ENCODE measurements at regions not wholly inside any gene's neighbourhood (a gene's known extent, or its start where the extent isn't known, plus 50 kb on each side); places are given as distances from the start of the nearest gene placed in this dataset.

DNA sequence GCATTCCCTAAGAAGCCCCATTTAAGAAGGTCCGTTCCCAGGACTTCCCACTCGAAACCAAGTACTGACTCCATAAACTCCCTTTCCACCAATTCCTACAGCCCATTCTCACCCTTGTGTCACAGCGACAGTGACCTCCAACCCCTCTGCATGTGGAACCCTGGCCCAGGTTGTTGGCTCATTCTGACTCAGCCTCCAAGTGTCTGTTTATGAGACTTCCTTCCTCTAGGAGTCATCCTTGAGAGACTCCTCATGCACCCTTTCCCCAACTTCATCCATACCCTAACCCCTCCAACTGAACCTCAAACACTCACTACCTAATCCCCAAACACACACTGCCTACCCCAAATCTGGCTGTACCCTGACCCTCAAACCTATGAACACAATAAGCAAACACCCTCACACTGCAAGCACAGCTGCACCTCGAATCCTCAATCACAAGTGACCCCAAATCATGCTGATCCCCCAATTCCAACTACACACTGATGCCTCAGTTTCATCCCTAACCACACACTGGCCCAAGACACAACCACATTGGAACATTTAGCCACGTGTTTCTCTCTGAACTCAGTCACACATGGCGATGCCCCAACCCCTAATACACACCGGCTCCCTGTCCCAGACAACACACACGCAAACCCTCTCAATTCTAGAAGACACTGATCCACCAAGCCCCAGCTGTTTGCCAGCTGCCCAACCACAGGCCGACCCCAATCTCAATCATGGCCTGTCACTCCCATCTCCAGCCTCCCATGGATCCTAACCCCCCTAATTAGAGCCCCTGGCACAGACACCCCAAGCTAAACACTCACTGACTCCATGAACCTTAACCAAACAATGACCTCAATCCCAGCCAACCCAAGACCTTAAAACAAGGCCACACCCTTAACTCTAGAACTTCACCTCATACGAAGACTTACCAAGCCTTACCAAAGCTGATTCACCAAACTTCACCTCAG, 219.6 kb downstream of the CYP26B1 start:
- POLR2A ChIA-PET = no interaction called here
- intact Hi-C loops (cut with micrococcal nuclease) = loop anchor here (10.0 kb wide), 1 partner anchor 927 kb away; no protein-coding TSS in a partner anchor
- ATAC-seq (ENCODE audit: low read depth) (no peak), DNase-seq (no peak)
- CTCF ChIA-PET = interaction anchor here (1.7 kb wide), 1 partner anchor 222 kb away, joined by 3 read pairs; no protein-coding TSS in a partner anchor
- H3K27ac Mint-ChIP-seq = no peak overlapping the region
- H3K27me3 Mint-ChIP-seq = no peaks in the 10 kb centered on the region
- H3K4me3 Mint-ChIP-seq = no peak overlapping the region
- H3K9me3 Mint-ChIP-seq = no peaks in the 10 kb centered on the region
- TF ChIP-seq, protein P1, sequence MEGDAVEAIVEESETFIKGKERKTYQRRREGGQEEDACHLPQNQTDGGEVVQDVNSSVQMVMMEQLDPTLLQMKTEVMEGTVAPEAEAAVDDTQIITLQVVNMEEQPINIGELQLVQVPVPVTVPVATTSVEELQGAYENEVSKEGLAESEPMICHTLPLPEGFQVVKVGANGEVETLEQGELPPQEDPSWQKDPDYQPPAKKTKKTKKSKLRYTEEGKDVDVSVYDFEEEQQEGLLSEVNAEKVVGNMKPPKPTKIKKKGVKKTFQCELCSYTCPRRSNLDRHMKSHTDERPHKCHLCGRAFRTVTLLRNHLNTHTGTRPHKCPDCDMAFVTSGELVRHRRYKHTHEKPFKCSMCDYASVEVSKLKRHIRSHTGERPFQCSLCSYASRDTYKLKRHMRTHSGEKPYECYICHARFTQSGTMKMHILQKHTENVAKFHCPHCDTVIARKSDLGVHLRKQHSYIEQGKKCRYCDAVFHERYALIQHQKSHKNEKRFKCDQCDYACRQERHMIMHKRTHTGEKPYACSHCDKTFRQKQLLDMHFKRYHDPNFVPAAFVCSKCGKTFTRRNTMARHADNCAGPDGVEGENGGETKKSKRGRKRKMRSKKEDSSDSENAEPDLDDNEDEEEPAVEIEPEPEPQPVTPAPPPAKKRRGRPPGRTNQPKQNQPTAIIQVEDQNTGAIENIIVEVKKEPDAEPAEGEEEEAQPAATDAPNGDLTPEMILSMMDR (IDR thresholded peaks at IDR 0.05) = no peak
- no peaks in the 10 kb centered on the region for H3K4me1 Mint-ChIP-seq
- no peaks in the 10 kb centered on the region for H3K36me3 Mint-ChIP-seq (ENCODE audit: low read depth)

DNA sequence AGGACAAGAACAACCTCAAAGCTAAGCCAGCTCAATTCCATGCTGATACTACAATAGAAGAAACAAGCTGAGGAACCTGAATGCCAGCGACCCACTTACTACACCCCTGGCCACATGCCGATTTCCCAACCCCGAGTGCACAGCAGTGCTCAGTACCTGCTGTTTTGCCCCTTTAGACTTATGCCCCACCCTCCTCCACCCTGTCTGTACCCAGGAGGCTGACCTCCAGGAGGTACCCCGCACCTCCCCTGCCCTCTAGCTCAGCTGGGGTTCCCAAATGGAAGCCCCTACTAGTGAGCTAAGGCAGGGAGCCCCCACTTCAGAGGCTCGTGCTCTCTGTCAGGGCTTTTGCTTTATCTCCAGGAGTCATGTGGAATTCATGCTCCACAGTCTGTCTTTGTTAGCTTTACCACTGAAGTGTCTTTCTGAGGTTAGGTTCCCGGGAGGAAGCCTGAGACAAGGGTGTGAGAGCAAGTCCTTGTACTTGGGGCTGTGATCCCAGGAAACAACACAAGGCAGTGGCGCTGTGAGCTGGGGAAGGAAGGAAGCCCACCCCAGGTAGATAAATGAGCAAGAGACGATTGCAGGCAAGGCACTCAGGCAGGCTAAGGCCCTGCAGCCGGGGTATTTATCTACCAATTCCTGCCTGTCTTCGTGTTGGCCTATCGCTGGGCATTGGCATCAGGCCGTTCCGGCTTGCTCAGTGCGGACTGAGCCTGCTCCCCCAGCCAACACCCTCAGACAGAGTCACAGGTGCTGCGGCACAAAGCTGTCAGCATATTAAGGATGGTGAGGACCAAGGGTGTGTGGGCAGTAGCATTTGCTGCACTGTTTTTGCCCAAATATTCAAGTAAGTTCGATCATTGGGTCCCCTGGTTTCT, 220.5 kb downstream of the CYP26B1 start:
- TF ChIP-seq, protein P1 (IDR thresholded peaks at IDR 0.05) = no peak
- DNase-seq (no peak), ATAC-seq (ENCODE audit: low read depth) (no peak)
- Mint-ChIP-seq H3K4me1 (no peaks in the 10 kb centered on the region), H3K4me3 (no peak overlapping the region), H3K36me3 (ENCODE audit: low read depth) (no peaks in the 10 kb centered on the region), H3K27ac (no peak overlapping the region), H3K27me3 (no peaks in the 10 kb centered on the region), H3K9me3 (no peaks in the 10 kb centered on the region)
- intact Hi-C loops (cut with micrococcal nuclease) = loop anchor here (10.0 kb wide), 1 partner anchor 928 kb away; no protein-coding TSS in a partner anchor
- CTCF ChIA-PET = interaction anchor here (1.6 to 1.7 kb wide), 2 partner anchors 223 to 653 kb away, joined by 3 to 4 read pairs; no protein-coding TSS in a partner anchor
- POLR2A ChIA-PET = no interaction called here

DNA sequence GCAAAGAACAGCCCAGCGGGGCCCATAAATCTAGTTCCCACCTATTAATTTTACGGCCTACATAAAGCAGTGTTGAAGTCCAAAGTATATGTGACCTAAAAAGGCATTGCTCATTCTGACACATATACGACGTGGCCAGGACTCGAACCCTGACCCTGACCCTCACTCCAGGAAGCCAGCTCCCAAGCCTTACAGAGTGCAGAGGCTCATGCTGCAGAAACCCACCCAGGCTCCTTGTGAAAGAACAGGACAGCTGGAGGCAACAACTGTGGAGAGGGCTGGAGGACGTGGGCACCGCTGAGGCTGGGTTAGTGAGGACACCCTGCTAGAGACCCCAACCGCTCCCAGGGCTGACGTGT, 221.6 kb downstream of the CYP26B1 start:
- Mint-ChIP-seq H3K36me3 (ENCODE audit: low read depth) (no peaks in the 10 kb centered on the region), H3K4me3 (no peak overlapping the region), H3K27me3 (no peaks in the 10 kb centered on the region), H3K9me3 (no peaks in the 10 kb centered on the region), H3K27ac (no peak overlapping the region), H3K4me1 (no peaks in the 10 kb centered on the region)
- TF ChIP-seq, protein P1 (IDR thresholded peaks at IDR 0.05) = no peak
- DNase-seq (no peak), ATAC-seq (ENCODE audit: low read depth) (no peak)
- ChIA-PET CTCF (interaction anchor here (1.0 to 1.7 kb wide), 4 partner anchors 224 to 654 kb away, joined by 3 to 4 read pairs (median 4); no protein-coding TSS in a partner anchor), POLR2A (no interaction called here)
- intact Hi-C loops (cut with micrococcal nuclease) = loop anchor here (10.0 kb wide), 1 partner anchor 929 kb away; no protein-coding TSS in a partner anchor

DNA sequence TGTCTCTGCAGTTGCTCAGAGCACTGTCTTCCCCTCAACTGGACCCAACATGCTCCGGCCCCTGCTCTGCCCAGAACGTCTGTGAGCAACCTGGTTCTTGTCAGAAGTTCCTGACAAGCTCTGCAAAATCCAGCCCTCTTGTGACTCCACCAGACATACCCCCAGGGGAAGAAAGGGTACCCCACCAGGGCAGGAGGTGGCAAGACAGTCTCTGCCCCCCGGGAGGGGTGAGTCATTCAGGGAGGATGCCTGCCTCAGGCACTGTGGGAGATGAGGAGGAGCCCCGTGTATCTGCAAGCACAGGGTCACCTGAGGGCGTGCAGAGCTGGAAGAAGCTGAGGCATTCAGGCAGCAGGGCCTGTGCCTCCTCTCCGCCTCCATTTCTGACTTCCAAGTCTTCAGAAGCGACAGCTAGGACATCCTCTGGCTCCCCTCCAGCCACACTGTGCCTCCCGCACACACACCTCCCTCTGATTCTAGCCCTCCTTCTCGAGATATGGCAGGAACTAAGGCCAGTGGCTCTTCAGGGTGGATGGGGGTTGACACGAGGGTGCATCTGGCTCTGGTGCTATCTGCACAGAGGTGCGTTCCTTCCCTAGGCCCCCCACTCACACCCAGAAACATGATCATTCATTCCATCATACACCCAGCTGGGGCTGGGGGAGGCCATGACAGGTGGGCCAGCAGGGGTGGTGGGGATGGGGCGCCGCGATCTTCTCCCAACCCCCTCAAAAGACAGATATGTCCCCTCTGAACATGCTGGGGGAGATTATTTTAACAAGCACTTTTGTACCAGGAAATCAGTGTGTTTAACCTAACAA, 222.2 kb downstream of the CYP26B1 start:
- TF ChIP-seq, protein P1 (IDR thresholded peaks at IDR 0.05) = no peak
- H3K36me3 Mint-ChIP-seq (ENCODE audit: low read depth) = no peaks in the 10 kb centered on the region
- H3K4me3 Mint-ChIP-seq = no peak overlapping the region
- DNase-seq (no peak), ATAC-seq (ENCODE audit: low read depth) (no peak)
- no peak overlapping the region for H3K27ac Mint-ChIP-seq
- ChIA-PET CTCF (interaction anchor here (0.6 to 2.2 kb wide), 4 partner anchors 224 to 821 kb away, joined by 3 to 20 read pairs (median 4); no protein-coding TSS in a partner anchor), POLR2A (no interaction called here)
- H3K27me3 Mint-ChIP-seq = no peaks in the 10 kb centered on the region
- no peaks in the 10 kb centered on the region for H3K9me3 Mint-ChIP-seq
- intact Hi-C loops (cut with micrococcal nuclease) = loop anchor here (10.0 kb wide), 1 partner anchor 929 kb away; no protein-coding TSS in a partner anchor
- H3K4me1 Mint-ChIP-seq = no peaks in the 10 kb centered on the region

Data from activated B cell treated with CpG ODN at 0.5 μM for 24 hours (primary cell).